ENCODE measurements at regions not wholly inside any gene's neighbourhood (a gene's known extent, or its start where the extent isn't known, plus 50 kb on each side); places are given as distances from the start of the nearest gene placed in this dataset.

DNA sequence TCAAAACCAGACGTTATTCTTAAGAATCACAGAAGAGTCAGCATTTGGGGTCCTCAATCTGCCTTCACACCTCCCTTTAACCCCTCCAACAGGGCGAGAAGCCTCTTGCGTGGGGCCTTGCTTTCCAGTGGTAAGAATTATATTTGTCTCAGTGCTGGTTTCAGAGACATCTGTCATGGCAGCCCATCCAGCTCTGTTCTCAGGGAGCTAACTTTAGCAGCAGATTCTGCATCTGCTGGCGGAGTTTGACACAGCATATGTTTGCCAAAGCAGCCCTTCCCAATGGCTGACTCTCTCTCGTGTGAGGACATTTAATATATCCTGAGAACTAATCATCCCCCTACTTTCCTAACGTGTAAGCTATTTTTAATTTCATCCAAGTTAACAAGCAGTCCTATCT is 91.5 kb upstream of the BCL11A start:
- no peak for DNase-seq
- Histone ChIP-seq H3K79me2 (ENCODE audit: control insufficient read depth, insufficient read depth, low read length) (no peaks in the 10 kb centered on the region), H3K27me3 (ENCODE audit: insufficient read depth, low read length, poor library complexity) (no peaks in the 10 kb centered on the region), H3K4me2 (ENCODE audit: low read length) (no peak overlapping the region), H3K79me1 (ENCODE audit: low read length) (no peaks in the 10 kb centered on the region), H3K4me3 (ENCODE audit: low read length) (no peak overlapping the region), H2BK15ac (replicated peaks; ENCODE audit: low read depth) (no peak overlapping the region), H3K18ac (ENCODE audit: low read length) (no peak overlapping the region), H2BK5ac (ENCODE audit: low read length) (no peak overlapping the region), H3K36me3 (ENCODE audit: control insufficient read depth, insufficient read depth, low read length) (no peaks in the 10 kb centered on the region), H3K56ac (ENCODE audit: low read length) (no peak overlapping the region), H3K9ac (ENCODE audit: low read length) (no peak overlapping the region), H4K5ac (ENCODE audit: low read length) (no peak overlapping the region), H3K4ac (ENCODE audit: low read depth, low read length) (no peak overlapping the region), H2BK120ac (ENCODE audit: low read depth, low read length) (no peak overlapping the region), H3K23ac (ENCODE audit: low read length) (no peak overlapping the region), H2AK5ac (ENCODE audit: low read length) (no peak overlapping the region), H3K4me1 (ENCODE audit: control insufficient read depth, low read depth, low read length) (no peaks in the 10 kb centered on the region), H4K8ac (ENCODE audit: low read depth, low read length) (no peak overlapping the region), H3K27ac (ENCODE audit: low read depth, low read length) (no peak overlapping the region)
- WGBS (ENCODE audit: extremely low coverage, insufficient coverage, low lambda C conversion rate): no CpG with 5 or more reads among the region's 6 CpGs

DNA sequence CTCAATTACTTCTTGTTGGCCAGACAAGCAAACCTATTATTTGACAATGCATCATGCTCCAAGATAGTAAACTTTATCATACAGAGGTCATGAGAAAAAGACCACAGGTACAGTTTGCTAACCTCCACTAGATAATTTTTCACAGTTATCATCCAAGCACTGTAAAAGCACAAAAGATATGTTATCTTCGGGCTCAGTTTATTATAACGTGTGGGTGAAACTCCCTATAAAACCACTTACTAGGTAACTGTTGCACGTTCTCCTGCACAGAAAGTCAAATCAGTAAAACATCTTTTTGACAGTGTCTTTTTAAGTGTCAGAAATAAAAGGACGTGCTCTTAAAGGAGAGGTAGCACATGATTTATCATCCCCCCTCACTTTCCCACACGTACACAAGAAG is 94.7 kb upstream of the BCL11A start:
- no peak for DNase-seq
- no peak overlapping the region for H2AK5ac ChIP-seq (ENCODE audit: low read length)
- H4K8ac ChIP-seq (ENCODE audit: low read depth, low read length): no peak overlapping the region
- no peak overlapping the region for H3K56ac ChIP-seq (ENCODE audit: low read length)
- no peak overlapping the region for H3K4me3 ChIP-seq (ENCODE audit: low read length)
- H2BK15ac ChIP-seq (replicated peaks; ENCODE audit: low read depth): no peak overlapping the region
- no CpG with 5 or more reads among the region's 5 CpGs for WGBS (ENCODE audit: extremely low coverage, insufficient coverage, low lambda C conversion rate)
- H3K27me3 ChIP-seq (ENCODE audit: insufficient read depth, low read length, poor library complexity): no peaks in the 10 kb centered on the region
- no peaks in the 10 kb centered on the region for H3K79me1 ChIP-seq (ENCODE audit: low read length)
- H3K36me3 ChIP-seq (ENCODE audit: control insufficient read depth, insufficient read depth, low read length): no peaks in the 10 kb centered on the region
- H3K4me1 ChIP-seq (ENCODE audit: control insufficient read depth, low read depth, low read length): no peaks in the 10 kb centered on the region
- H3K9ac ChIP-seq (ENCODE audit: low read length): no peak overlapping the region
- no peak overlapping the region for H3K4me2 ChIP-seq (ENCODE audit: low read length)
- H3K23ac ChIP-seq (ENCODE audit: low read length): no peak overlapping the region
- H3K18ac ChIP-seq (ENCODE audit: low read length): no peak overlapping the region
- no peak overlapping the region for H2BK5ac ChIP-seq (ENCODE audit: low read length)
- no peak overlapping the region for H2BK120ac ChIP-seq (ENCODE audit: low read depth, low read length)
- H3K27ac ChIP-seq (ENCODE audit: low read depth, low read length): no peak overlapping the region
- no peaks in the 10 kb centered on the region for H3K79me2 ChIP-seq (ENCODE audit: control insufficient read depth, insufficient read depth, low read length)
- no peak overlapping the region for H4K5ac ChIP-seq (ENCODE audit: low read length)
- no peak overlapping the region for H3K4ac ChIP-seq (ENCODE audit: low read depth, low read length)

DNA sequence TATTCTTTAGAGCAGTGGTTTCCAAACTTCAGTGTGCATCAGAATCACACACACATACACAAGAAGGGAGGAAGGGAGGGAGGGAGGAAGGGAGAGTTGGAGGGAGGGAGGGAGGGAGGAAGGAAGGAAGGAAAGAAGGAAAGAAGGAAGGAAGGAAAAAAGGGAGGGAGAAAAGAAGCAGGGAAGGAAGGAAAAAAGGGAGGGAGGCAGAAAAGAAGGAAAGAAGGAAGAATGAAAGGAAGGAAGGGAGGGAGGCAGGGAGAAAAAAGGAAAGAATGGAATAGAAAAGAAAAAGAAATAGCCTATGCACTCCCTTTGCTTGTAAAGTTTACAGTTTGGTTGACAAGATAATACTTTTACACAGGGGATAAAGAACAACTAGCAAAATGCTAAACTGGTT is 96.3 kb upstream of the BCL11A start:
- Histone ChIP-seq H2BK15ac (replicated peaks; ENCODE audit: low read depth) (no peak overlapping the region), H3K79me2 (ENCODE audit: control insufficient read depth, insufficient read depth, low read length) (no peaks in the 10 kb centered on the region), H3K4ac (ENCODE audit: low read depth, low read length) (no peak overlapping the region), H2AK5ac (ENCODE audit: low read length) (no peak overlapping the region), H3K27me3 (ENCODE audit: insufficient read depth, low read length, poor library complexity) (no peaks in the 10 kb centered on the region), H3K36me3 (ENCODE audit: control insufficient read depth, insufficient read depth, low read length) (no peaks in the 10 kb centered on the region), H3K4me3 (ENCODE audit: low read length) (no peak overlapping the region), H3K9ac (ENCODE audit: low read length) (no peak overlapping the region), H2BK120ac (ENCODE audit: low read depth, low read length) (no peak overlapping the region), H4K8ac (ENCODE audit: low read depth, low read length) (no peak overlapping the region), H3K4me1 (ENCODE audit: control insufficient read depth, low read depth, low read length) (no peaks in the 10 kb centered on the region), H3K79me1 (ENCODE audit: low read length) (no peaks in the 10 kb centered on the region), H3K18ac (ENCODE audit: low read length) (no peak overlapping the region), H3K23ac (ENCODE audit: low read length) (no peak overlapping the region), H2BK5ac (ENCODE audit: low read length) (no peak overlapping the region), H3K27ac (ENCODE audit: low read depth, low read length) (no peak overlapping the region), H4K5ac (ENCODE audit: low read length) (no peak overlapping the region), H3K4me2 (ENCODE audit: low read length) (no peak overlapping the region), H3K56ac (ENCODE audit: low read length) (no peak overlapping the region)
- no peak for DNase-seq

DNA sequence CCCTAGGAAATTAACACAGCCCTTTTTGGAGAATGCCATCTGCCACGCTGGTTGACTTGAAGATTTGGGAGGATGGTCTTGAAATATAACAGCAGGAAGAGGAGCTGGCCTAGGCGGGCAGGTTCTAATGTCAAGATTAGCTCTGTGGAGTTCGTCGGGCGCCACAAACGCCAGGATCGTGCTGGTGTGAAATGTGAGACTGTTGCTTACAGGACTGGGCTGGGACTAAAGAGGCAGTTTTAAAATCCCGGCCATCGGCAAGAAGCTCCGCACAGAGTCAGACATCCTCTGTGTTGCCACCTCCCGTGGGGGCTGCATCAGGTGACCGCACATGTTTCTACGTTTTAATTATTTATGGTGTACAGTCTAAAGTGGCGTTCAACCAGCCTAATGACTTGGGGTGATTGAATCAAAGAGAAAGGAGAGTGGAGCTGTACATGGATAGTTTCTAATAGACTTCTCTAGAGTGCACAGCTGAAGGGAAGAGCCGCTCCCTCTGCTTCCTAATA is 99.4 kb upstream of the BCL11A start:
- Histone ChIP-seq H3K56ac (ENCODE audit: low read length) (no peak overlapping the region), H3K4ac (ENCODE audit: low read depth, low read length) (no peak overlapping the region), H3K4me2 (ENCODE audit: low read length) (no peak overlapping the region), H2AK5ac (ENCODE audit: low read length) (no peak overlapping the region), H3K27me3 (ENCODE audit: insufficient read depth, low read length, poor library complexity) (no peaks in the 10 kb centered on the region), H3K79me2 (ENCODE audit: control insufficient read depth, insufficient read depth, low read length) (no peaks in the 10 kb centered on the region), H3K4me3 (ENCODE audit: low read length) (no peak overlapping the region), H3K18ac (ENCODE audit: low read length) (no peak overlapping the region), H3K79me1 (ENCODE audit: low read length) (no peaks in the 10 kb centered on the region), H3K9ac (ENCODE audit: low read length) (no peak overlapping the region), H2BK15ac (replicated peaks; ENCODE audit: low read depth) (no peak overlapping the region), H2BK5ac (ENCODE audit: low read length) (no peak overlapping the region), H4K8ac (ENCODE audit: low read depth, low read length) (no peak overlapping the region), H3K4me1 (ENCODE audit: control insufficient read depth, low read depth, low read length) (no peaks in the 10 kb centered on the region), H3K36me3 (ENCODE audit: control insufficient read depth, insufficient read depth, low read length) (no peaks in the 10 kb centered on the region), H4K5ac (ENCODE audit: low read length) (no peak overlapping the region), H3K23ac (ENCODE audit: low read length) (no peak overlapping the region), H3K27ac (ENCODE audit: low read depth, low read length) (no peak overlapping the region), H2BK120ac (ENCODE audit: low read depth, low read length) (no peak overlapping the region)
- no peak for DNase-seq
- no CpG with 5 or more reads among the region's 15 CpGs for WGBS (ENCODE audit: extremely low coverage, insufficient coverage, low lambda C conversion rate)

DNA sequence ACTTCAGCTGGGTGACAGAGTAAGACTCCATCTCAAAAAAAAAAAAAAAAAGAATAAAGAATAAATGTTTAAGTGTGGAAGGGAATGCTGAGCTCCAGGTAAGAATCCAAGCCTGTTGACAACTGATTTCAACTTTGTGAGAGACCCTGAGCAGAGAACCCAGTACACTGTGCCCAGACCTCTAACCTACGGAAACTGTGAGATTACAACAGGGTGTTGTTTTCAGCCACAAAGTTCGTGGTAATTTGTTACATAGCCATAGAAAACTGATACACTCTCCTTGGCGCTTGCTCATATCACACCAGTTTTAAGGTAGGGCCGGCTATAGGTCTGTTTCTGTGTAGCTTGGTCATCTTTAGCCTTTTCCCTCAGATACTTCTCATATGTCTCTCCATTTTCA is 98.4 kb upstream of the PAPOLG start:
- no peak overlapping the region for H3K18ac ChIP-seq (ENCODE audit: low read length)
- H3K4me1 ChIP-seq (ENCODE audit: control insufficient read depth, low read depth, low read length): no peaks in the 10 kb centered on the region
- H3K23ac ChIP-seq (ENCODE audit: low read length): no peak overlapping the region
- no CpG with 5 or more reads among the region's 4 CpGs for WGBS (ENCODE audit: extremely low coverage, insufficient coverage, low lambda C conversion rate)
- no peak overlapping the region for H2BK5ac ChIP-seq (ENCODE audit: low read length)
- H4K8ac ChIP-seq (ENCODE audit: low read depth, low read length): no peak overlapping the region
- H2BK120ac ChIP-seq (ENCODE audit: low read depth, low read length): no peak overlapping the region
- H3K79me1 ChIP-seq (ENCODE audit: low read length): no peaks in the 10 kb centered on the region
- H3K27ac ChIP-seq (ENCODE audit: low read depth, low read length): no peak overlapping the region
- H4K5ac ChIP-seq (ENCODE audit: low read length): no peak overlapping the region
- H3K4me2 ChIP-seq (ENCODE audit: low read length): no peak overlapping the region
- H3K9ac ChIP-seq (ENCODE audit: low read length): no peak overlapping the region
- H3K27me3 ChIP-seq (ENCODE audit: insufficient read depth, low read length, poor library complexity): no peaks in the 10 kb centered on the region
- no peak overlapping the region for H3K4me3 ChIP-seq (ENCODE audit: low read length)
- no peak for DNase-seq
- H2AK5ac ChIP-seq (ENCODE audit: low read length): no peak overlapping the region
- H3K4ac ChIP-seq (ENCODE audit: low read depth, low read length): no peak overlapping the region
- no peak overlapping the region for H2BK15ac ChIP-seq (replicated peaks; ENCODE audit: low read depth)
- no peaks in the 10 kb centered on the region for H3K79me2 ChIP-seq (ENCODE audit: control insufficient read depth, insufficient read depth, low read length)
- no peaks in the 10 kb centered on the region for H3K36me3 ChIP-seq (ENCODE audit: control insufficient read depth, insufficient read depth, low read length)
- no peak overlapping the region for H3K56ac ChIP-seq (ENCODE audit: low read length)

DNA sequence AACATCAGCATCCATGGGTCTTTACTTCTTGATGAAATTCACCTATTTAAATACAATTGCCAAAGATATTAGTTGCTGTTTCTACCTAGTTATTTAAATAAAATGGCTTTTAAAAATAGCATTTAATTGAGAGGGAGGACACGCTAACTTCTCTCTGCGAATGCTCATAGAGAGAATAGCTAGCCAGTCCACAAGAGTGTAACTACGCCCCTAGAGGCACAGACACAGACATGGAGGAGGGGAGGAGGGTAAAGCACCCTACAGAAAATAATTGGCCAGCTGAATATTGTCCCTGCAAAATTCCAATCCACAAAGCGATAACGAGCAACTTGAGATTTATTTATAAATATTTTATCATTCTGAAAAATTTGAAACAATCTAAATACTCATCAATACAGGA is 97.0 kb upstream of the PAPOLG start:
- Histone ChIP-seq H3K27ac (ENCODE audit: low read depth, low read length) (no peak overlapping the region), H2BK15ac (replicated peaks; ENCODE audit: low read depth) (no peak overlapping the region), H3K4me1 (ENCODE audit: control insufficient read depth, low read depth, low read length) (no peaks in the 10 kb centered on the region), H2BK120ac (ENCODE audit: low read depth, low read length) (no peak overlapping the region), H4K8ac (ENCODE audit: low read depth, low read length) (no peak overlapping the region), H3K79me1 (ENCODE audit: low read length) (no peaks in the 10 kb centered on the region), H4K5ac (ENCODE audit: low read length) (no peak overlapping the region), H3K18ac (ENCODE audit: low read length) (no peak overlapping the region), H3K4me3 (ENCODE audit: low read length) (no peak overlapping the region), H3K79me2 (ENCODE audit: control insufficient read depth, insufficient read depth, low read length) (no peaks in the 10 kb centered on the region), H2BK5ac (ENCODE audit: low read length) (no peak overlapping the region), H3K36me3 (ENCODE audit: control insufficient read depth, insufficient read depth, low read length) (no peaks in the 10 kb centered on the region), H3K27me3 (ENCODE audit: insufficient read depth, low read length, poor library complexity) (no peaks in the 10 kb centered on the region), H3K4me2 (ENCODE audit: low read length) (no peak overlapping the region), H3K9ac (ENCODE audit: low read length) (no peak overlapping the region), H3K23ac (ENCODE audit: low read length) (no peak overlapping the region), H3K56ac (ENCODE audit: low read length) (no peak overlapping the region), H3K4ac (ENCODE audit: low read depth, low read length) (no peak overlapping the region), H2AK5ac (ENCODE audit: low read length) (no peak overlapping the region)
- no peak for DNase-seq
- WGBS (ENCODE audit: extremely low coverage, insufficient coverage, low lambda C conversion rate): no CpG with 5 or more reads among the region's 5 CpGs

All from mesendoderm (in vitro differentiated cells).